ENCODE measurements at regions not wholly inside any gene's neighbourhood (a gene's known extent, or its start where the extent isn't known, plus 50 kb on each side); places are given as distances from the start of the nearest gene placed in this dataset.
"Not testable (repeated sequence)": the region's sequence is repeated elsewhere in the genome, so short reads cannot be mapped to it uniquely, and the experiment has no call there.

DNA sequence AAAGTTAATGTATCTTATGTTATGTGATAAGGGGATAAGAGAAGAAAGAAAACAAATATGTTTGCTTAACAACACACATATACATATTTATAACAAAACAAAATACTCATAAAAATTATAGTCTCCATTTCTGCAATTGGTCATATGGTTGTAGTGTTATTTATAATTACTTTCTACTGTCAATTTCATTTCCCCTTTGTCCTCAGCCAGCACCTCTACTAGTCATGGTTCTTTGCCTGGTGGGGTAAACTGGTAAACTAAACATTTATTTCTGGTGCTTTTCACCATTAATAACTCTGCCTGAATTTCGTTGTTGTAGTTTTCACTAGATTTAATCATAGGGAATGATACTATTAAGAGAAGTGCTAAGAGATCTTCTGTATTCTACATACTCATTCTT lies 88.0 kb upstream of the ALCAM start:
- no peaks in the 10 kb centered on the region for H3K36me3 ChIP-seq (ENCODE audit: insufficient read depth, insufficient read length, low read length)
- TF ChIP-seq SUZ12 (IDR thresholded peaks at IDR 0.05; ENCODE audit: extremely low read depth, insufficient read depth, insufficient read length) (no peak), YY1 (IDR thresholded peaks at IDR 0.05; ENCODE audit: insufficient read depth, insufficient read length) (no peak), ZNF274 (IDR thresholded peaks at IDR 0.05; ENCODE audit: low read depth, low read length) (no peak)
- no peak for DNase-seq (ENCODE audit: low read depth, low spot score)
- H3K4me1 ChIP-seq (ENCODE audit: insufficient read depth, insufficient read length) = no peaks in the 10 kb centered on the region
- no peak overlapping the region for H3K9ac ChIP-seq (ENCODE audit: insufficient read length, low read depth)
- H3K9me3 ChIP-seq (ENCODE audit: insufficient read depth, low read length) = no peaks in the 10 kb centered on the region
- H3K4me3 ChIP-seq (ENCODE audit: insufficient read length, low read depth) = no peak overlapping the region
- H3K27me3 ChIP-seq (ENCODE audit: insufficient read depth, insufficient read length) = no peaks in the 10 kb centered on the region

DNA sequence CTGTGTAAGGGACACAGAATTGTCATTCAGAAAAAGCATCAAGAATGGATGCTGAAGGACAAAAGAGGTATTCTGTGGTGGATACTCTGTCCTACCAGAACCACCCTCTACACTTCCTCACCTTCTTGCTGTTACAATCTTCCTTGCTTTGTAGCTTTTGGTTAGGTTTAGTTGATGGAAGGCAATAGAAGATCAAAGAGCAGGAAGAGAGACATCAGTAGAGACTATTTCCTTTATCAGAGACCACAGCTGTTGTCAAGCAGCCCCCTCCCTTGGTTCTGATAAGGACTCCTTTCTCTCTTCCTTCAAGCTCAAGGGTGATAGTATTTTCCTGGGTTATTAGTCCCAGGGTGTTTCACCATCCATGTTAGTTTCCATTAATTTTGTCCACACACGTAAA lies 84.7 kb upstream of the ALCAM start:
- H3K4me3 ChIP-seq (ENCODE audit: insufficient read length, low read depth) = no peak overlapping the region
- no peaks in the 10 kb centered on the region for H3K36me3 ChIP-seq (ENCODE audit: insufficient read depth, insufficient read length, low read length)
- H3K27me3 ChIP-seq (ENCODE audit: insufficient read depth, insufficient read length) = no peaks in the 10 kb centered on the region
- H3K9ac ChIP-seq (ENCODE audit: insufficient read length, low read depth) = no peak overlapping the region
- TF ChIP-seq ZNF274 (IDR thresholded peaks at IDR 0.05; ENCODE audit: low read depth, low read length) = no peak
- no peak for TF ChIP-seq YY1 (IDR thresholded peaks at IDR 0.05; ENCODE audit: insufficient read depth, insufficient read length)
- TF ChIP-seq SUZ12 (IDR thresholded peaks at IDR 0.05; ENCODE audit: extremely low read depth, insufficient read depth, insufficient read length) = no peak
- DNase-seq (ENCODE audit: low read depth, low spot score) = no peak
- H3K9me3 ChIP-seq (ENCODE audit: insufficient read depth, low read length) = no peaks in the 10 kb centered on the region
- H3K4me1 ChIP-seq (ENCODE audit: insufficient read depth, insufficient read length) = no peaks in the 10 kb centered on the region

DNA sequence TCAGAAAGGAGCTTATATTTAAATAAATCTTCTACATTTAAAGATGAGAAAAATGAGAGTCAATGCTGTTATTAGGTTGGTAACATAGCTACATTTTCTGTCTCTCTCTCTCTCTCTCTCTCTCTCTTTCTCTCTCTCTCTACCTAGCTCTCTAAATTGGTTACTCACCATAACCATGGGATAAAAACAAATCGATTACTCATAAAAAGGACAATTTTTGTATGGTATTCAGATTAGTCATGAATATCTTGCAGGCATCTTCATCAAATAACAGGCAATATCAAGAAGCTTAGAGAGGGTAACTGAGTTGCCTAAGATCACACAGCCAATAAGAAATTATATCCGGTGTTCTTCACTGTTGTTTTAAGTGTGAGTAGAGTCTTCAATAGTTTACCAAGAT lies 81.8 kb upstream of the ALCAM start:
- no peak for DNase-seq (ENCODE audit: low read depth, low spot score)
- H3K4me3 ChIP-seq (ENCODE audit: insufficient read length, low read depth) = no peak overlapping the region
- H3K9ac ChIP-seq (ENCODE audit: insufficient read length, low read depth) = no peak overlapping the region
- H3K36me3 ChIP-seq (ENCODE audit: insufficient read depth, insufficient read length, low read length) = no peaks in the 10 kb centered on the region
- H3K27me3 ChIP-seq (ENCODE audit: insufficient read depth, insufficient read length) = no peaks in the 10 kb centered on the region
- H3K4me1 ChIP-seq (ENCODE audit: insufficient read depth, insufficient read length) = no peaks in the 10 kb centered on the region
- H3K9me3 ChIP-seq (ENCODE audit: insufficient read depth, low read length) = no peaks in the 10 kb centered on the region
- no peak for TF ChIP-seq SUZ12 (IDR thresholded peaks at IDR 0.05; ENCODE audit: extremely low read depth, insufficient read depth, insufficient read length)
- TF ChIP-seq YY1 (IDR thresholded peaks at IDR 0.05; ENCODE audit: insufficient read depth, insufficient read length) = no peak
- no peak for TF ChIP-seq ZNF274 (IDR thresholded peaks at IDR 0.05; ENCODE audit: low read depth, low read length)

DNA sequence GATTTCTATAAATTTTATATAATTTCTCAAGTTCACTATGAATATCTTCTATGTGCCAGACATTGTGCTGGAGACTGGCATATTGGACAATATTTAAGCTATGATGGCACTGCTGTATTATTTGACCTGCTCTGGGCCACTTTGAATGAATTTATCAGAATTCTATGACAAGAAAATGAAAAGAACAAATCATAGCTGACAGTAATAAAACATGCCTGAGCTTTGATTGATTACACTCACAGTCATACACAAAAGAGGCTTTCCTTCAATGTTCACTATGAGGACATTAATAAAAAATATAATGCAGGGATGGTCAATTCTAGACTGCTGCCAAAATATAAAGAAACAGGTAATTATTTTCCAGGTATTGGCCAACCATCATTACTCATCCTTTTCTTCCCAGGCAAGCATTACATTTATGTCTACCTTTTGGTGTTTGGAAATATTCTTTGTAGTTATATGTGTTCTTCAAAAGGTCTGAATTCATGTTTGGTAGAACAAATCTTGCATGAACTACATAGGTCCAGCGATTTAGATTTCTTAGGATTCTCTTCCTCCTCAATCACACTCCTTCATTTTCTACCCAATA lies 81.0 kb upstream of the ALCAM start:
- no peaks in the 10 kb centered on the region for H3K9me3 ChIP-seq (ENCODE audit: insufficient read depth, low read length)
- DNase-seq (ENCODE audit: low read depth, low spot score) = no peak
- TF ChIP-seq SUZ12 (IDR thresholded peaks at IDR 0.05; ENCODE audit: extremely low read depth, insufficient read depth, insufficient read length) = no peak
- no peak for TF ChIP-seq ZNF274 (IDR thresholded peaks at IDR 0.05; ENCODE audit: low read depth, low read length)
- no peak for TF ChIP-seq YY1 (IDR thresholded peaks at IDR 0.05; ENCODE audit: insufficient read depth, insufficient read length)
- H3K36me3 ChIP-seq (ENCODE audit: insufficient read depth, insufficient read length, low read length) = no peaks in the 10 kb centered on the region
- no peak overlapping the region for H3K4me3 ChIP-seq (ENCODE audit: insufficient read length, low read depth)
- H3K4me1 ChIP-seq (ENCODE audit: insufficient read depth, insufficient read length) = no peaks in the 10 kb centered on the region
- no peak overlapping the region for H3K9ac ChIP-seq (ENCODE audit: insufficient read length, low read depth)
- H3K27me3 ChIP-seq (ENCODE audit: insufficient read depth, insufficient read length) = no peaks in the 10 kb centered on the region

DNA sequence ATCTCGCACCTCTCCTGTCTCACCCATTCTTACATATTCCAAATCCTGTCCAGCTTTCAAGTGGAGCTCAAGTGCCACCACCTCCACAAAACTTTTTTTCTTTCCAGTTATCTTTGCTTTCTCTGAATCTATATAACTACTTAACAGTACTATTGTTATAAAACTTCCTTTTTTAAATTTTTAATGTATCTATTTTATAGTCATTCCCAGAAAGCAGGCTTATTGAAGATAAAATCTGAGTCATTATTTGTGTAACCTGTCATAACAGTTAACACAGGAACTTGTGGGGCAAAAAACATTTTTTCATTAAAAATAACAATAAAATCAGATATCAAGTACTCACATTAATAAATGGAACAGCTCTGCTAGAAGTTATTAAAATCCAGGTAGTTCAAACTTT lies 73.3 kb upstream of the ALCAM start:
- no peaks in the 10 kb centered on the region for H3K4me1 ChIP-seq (ENCODE audit: insufficient read depth, insufficient read length)
- no peak overlapping the region for H3K4me3 ChIP-seq (ENCODE audit: insufficient read length, low read depth)
- DNase-seq (ENCODE audit: low read depth, low spot score) = no peak
- H3K9me3 ChIP-seq (ENCODE audit: insufficient read depth, low read length) = peaks cover 5% of the 10 kb centered on the region; the same call in 1 of the 2 replicates
- TF ChIP-seq YY1 (IDR thresholded peaks at IDR 0.05; ENCODE audit: insufficient read depth, insufficient read length) (no peak), ZNF274 (IDR thresholded peaks at IDR 0.05; ENCODE audit: low read depth, low read length) (no peak), SUZ12 (IDR thresholded peaks at IDR 0.05; ENCODE audit: extremely low read depth, insufficient read depth, insufficient read length) (no peak)
- H3K27me3 ChIP-seq (ENCODE audit: insufficient read depth, insufficient read length) = no peaks in the 10 kb centered on the region
- H3K36me3 ChIP-seq (ENCODE audit: insufficient read depth, insufficient read length, low read length) = no peaks in the 10 kb centered on the region
- no peak overlapping the region for H3K9ac ChIP-seq (ENCODE audit: insufficient read length, low read depth)

DNA sequence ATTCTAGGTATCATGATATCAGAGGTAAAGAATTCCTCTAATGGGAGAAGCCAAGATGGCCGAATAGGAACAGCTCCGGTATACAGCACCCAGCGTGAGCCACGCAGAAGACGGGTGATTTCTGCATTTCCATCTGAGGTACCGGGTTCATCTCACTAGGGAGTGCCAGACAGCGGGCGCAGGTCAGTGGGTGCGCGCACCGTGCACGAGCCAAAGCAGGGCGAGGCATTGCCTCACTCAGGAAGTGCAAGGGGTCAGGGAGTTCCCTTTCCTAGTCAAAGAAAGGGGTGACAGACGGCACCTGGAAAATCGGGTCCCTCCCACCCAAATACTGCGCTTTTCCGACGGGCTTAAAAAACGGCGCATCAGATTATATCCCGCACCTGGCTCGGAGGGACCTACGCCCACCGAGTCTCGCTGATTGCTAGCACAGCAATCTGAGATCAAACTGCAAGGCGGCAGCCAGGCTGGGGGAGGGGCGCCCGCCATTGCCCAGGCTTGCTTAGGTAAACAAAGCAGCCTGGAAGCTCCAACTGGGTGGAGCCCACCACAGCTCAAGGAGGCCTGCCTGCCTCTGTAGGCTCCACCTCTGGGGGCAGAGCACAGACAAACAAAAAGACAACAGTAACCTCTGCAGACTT lies 70.4 kb upstream of the ALCAM start:
- H3K36me3 ChIP-seq (ENCODE audit: insufficient read depth, insufficient read length, low read length); H3K4me1 ChIP-seq (ENCODE audit: insufficient read depth, insufficient read length); H3K27me3 ChIP-seq (ENCODE audit: insufficient read depth, insufficient read length); H3K9ac ChIP-seq (ENCODE audit: insufficient read length, low read depth); DNase-seq (ENCODE audit: low read depth, low spot score); H3K9me3 ChIP-seq (ENCODE audit: insufficient read depth, low read length); H3K4me3 ChIP-seq (ENCODE audit: insufficient read length, low read depth): not testable (repeated sequence)

DNA sequence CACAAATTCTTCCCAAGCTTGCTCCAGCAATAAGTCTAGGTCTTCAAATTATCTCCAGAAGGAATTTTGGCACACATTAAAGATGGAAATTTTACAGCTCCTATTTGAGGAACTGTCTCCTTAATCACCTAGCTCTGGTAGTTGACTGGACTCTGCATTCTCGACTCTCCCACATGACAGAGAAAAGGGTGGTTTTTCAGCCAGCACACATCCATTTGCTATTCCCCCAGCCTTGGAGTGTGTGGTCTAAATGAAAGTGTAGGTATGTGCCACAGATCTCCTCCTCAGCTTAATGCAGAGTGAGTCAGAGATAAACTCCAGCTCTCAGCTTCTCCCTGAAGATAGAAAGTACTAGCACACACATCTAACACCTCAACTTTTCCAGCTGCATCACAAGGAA lies 62.2 kb upstream of the ALCAM start:
- TF ChIP-seq SUZ12 (IDR thresholded peaks at IDR 0.05; ENCODE audit: extremely low read depth, insufficient read depth, insufficient read length) (no peak), ZNF274 (IDR thresholded peaks at IDR 0.05; ENCODE audit: low read depth, low read length) (no peak), YY1 (IDR thresholded peaks at IDR 0.05; ENCODE audit: insufficient read depth, insufficient read length) (no peak)
- H3K9me3 ChIP-seq (ENCODE audit: insufficient read depth, low read length) = no peaks in the 10 kb centered on the region
- H3K4me1 ChIP-seq (ENCODE audit: insufficient read depth, insufficient read length) = no peaks in the 10 kb centered on the region
- H3K36me3 ChIP-seq (ENCODE audit: insufficient read depth, insufficient read length, low read length) = no peaks in the 10 kb centered on the region
- no peak overlapping the region for H3K4me3 ChIP-seq (ENCODE audit: insufficient read length, low read depth)
- no peak overlapping the region for H3K9ac ChIP-seq (ENCODE audit: insufficient read length, low read depth)
- DNase-seq (ENCODE audit: low read depth, low spot score) = no peak
- H3K27me3 ChIP-seq (ENCODE audit: insufficient read depth, insufficient read length) = no peaks in the 10 kb centered on the region
